GM21786 (cell line): ENCODE measurements at regions not wholly inside any gene's neighbourhood (a gene's known extent, or its start where the extent isn't known, plus 50 kb on each side); places are given as distances from the start of the nearest gene placed in this dataset.

Source experiments
- ATAC-seq: cut with Tn5 transposase; IDR thresholded peaks from one replicate; pipeline ENCODE4 v1.9.1; 2021; ENCODE audit not compliant: unreplicated experiment

DNA sequence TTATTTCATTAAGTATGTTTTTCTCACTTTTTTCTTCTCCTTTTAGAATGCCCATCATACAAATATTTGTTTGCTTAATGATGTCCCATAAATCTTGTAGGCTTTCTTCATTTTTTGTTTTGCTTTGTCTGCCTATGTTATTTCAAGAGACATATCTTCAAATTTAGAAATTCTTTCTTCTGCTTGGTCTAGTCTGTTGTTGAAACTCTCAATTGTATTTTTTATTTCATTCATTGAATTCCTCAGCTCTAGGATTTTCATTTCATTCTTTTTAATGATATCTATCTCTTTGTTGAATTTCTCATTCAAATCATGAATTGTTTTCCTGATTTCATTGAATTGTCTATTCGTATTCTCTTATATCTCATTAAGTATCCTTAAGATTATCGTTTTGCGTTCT lies 125.1 kb upstream of the VIPR2 start:
- ATAC-seq = no peak

DNA sequence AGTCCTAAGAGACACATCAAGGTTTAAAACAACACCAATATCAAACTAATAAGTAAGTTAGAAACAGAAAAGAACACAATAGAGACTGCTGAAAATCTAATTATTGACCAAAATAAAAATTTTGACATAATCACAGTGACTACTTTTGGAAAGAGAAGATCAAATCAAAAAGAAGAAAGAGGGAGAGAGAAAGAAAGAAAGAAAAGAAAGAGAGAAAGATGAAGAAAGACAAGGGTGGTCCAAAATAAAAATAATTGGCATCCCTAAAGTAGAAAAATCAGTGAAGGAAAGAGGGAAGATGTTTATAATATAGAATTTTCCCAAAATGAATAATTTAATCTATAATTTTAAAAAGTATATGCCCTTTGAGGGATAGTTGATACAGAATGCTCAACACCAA lies 118.8 kb upstream of the VIPR2 start:
- ATAC-seq = no peak

DNA sequence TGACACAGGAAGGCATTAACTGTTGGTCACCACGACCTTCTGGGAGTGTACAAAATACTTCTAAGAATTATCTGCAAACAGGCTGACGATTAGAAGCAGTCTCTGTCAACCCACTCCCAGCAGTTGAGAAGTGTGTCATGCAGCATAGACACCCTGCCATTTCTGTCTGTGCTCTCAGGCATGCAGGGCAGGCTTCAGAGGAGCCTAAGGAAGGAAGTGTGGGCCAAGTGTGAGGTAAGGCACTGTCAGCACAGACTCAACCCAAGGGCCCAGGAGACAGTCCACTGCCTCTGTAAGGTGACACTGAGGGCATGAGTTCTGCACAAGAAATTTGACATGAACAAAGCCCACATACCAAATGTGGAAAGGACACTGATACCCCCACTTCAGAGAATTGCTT lies 109.0 kb upstream of the VIPR2 start:
- ATAC-seq = no peak

DNA sequence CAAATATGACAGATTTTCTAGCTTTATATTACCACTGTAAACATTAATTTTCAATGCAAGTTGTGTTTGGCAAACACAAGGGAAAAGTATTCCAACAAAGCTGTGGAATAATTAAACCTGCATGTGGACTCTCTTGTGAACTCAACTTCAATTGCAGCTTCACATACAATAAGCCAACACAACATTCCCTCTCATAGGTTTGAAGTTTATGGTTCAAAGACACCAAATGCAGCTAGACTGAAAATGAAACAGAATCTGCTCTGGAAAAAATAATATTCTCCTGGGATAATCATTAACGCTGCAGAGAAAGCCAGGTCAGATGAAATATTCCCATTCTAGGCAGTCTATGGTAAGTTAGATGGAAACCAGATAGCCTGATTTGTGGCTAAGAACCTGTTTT lies 105.8 kb upstream of the VIPR2 start:
- no peak for ATAC-seq

DNA sequence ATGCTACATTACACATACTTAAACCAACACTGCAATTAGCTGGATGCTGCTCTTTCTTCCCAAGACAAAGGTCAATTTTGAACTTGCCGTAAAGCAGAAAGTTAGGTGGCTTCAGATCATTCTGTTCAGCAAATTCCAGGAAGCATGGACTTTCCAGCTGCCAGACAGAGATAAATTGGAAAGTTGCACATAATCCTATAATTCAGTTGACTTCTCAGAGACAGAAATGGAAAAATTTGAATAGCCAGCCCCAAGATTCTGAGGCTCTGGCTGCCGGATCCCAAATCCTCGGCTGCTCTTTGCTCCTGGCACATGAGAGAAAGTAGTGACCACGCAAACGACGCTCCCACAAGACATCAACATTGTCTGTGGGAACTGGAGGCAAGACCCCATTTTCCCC lies 105.0 kb upstream of the VIPR2 start:
- ATAC-seq = no peak

DNA sequence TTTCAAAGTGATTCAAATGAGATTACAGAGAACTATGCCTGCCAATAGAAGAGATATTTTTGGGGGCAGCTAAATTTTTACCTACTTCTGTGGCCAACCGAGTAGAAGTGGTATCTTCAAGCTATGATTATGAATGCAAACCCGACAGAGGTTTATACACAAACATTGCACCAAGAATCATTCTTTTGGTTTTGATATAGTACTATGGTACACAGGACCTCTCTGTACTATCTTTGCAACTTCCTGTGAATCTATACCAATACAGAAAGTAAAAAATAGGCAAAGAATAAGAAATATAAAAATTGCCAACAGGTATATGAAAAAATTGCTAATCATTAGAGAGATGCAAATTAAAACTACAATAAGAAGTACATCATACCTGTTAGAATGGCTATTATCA lies 103.2 kb upstream of the VIPR2 start:
- no peak for ATAC-seq

DNA sequence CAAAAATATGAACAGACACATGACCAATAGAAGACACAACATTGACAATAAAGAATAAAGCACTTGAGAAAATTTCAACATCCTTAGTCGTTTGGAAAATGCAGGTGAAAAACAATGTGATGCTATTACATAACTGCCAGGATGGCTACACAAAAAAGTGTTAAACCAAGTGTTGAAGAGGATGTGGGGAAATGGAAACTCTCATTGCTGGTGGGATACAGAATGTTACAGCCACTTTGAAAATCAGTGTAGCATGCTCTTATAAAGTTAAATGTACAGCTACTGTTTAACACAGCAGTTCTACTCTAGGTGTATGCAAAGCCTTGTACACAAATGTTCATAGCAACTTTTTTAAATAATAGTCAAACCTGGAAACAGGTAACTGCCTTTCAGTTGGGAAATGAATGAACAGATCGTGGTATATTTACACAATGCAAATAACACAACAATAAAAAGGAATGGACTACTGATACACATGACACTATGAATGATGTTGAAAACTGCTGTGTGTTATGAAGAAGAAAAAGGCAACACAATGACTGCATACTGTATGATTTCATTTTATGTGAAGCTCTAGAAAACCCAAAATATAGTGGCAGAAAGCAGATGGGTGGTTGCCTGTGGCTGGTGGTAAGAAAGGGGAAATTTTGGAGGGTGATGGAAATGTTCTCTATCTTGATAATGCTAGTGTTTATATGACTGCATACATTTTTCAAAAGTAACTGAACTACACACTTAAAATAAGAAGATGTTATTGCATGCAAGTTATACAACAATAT lies 102.2 kb upstream of the VIPR2 start:
- no peak for ATAC-seq

DNA sequence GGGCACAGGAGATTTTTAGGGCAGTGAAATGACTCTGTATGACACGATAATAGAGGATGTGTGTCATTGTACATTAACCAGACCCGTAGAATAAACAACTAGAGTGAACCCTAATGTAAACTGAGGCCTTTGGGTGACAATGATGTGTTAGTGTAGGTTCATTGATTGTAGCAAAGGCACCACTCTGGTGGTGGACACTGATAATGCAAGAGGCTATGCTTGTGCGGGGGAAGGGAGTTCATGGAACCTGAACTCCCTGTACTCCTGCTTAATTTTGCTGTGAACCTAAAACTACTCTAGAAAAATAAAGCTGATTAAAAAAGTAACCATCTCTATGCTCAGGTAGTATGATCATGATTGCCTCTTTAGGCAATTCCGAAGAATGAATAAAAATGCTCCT lies 96.3 kb upstream of the VIPR2 start:
- ATAC-seq = no peak

DNA sequence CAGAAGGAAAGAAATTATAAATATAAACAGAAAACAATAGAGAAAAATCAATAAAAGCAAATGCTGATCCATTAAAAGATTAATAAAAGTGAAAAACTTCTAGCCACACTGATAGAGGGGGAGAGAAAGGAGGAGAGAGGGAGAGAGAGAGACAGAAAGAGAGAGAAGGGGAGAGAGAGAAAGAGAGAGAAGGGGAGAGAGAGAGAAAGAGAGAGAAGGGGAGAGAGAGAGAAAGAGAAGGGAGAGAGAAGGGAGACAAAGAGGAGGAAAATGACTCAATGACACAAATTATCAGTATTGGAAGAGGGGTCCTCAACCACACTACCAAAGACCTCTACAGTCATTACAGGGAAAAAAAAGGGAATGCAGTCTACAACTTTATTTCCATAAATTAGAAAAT lies 94.4 kb upstream of the VIPR2 start:
- ATAC-seq = no peak

DNA sequence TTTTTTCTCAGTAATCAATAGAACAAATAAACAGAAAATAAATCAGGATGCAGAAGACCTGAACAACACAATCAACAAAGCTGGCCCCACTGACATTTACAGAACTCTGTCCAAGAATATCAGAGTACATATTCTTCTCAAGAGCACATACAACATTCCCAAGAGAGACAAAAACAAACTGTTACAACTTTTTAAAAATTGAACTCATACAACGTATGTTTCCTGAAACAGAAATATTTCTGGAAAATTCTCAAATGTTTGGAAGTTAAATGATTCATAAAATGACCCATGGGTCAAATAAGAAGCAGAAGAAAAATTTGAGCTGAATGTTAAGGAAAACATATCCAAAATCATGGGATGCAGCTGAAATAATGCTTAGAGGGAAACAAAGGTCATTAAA lies 93.9 kb upstream of the VIPR2 start:
- no peak for ATAC-seq

DNA sequence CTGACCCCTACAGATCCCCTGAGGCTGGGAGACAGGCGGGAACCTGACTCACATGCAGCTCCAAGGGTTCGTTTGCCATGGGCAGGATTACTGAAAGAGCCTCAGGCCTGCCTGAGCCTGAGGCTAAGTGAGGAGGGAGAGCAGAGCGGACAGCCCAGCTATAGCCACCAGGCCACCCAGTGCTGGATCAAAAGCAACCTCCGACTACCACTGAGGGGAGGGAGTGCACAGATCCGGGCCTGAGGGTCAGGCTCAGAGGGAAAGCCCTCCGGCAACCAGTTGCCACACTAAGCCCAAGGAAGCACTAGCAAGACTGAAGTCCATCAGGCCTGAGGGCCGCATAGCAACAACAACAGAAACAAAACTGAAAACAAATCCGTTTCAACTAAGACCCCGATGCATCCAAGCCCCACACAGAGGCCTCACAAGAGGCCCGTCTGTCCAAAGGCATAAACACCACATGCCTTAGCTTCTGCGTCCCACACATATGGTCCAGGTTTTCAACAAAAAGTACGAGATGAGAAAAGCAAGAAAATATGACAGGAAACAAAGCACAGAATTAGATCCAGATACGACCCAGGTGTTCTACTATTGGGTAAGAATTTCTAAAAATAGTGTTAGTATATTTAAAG lies 92.5 kb upstream of the VIPR2 start:
- no peak for ATAC-seq

DNA sequence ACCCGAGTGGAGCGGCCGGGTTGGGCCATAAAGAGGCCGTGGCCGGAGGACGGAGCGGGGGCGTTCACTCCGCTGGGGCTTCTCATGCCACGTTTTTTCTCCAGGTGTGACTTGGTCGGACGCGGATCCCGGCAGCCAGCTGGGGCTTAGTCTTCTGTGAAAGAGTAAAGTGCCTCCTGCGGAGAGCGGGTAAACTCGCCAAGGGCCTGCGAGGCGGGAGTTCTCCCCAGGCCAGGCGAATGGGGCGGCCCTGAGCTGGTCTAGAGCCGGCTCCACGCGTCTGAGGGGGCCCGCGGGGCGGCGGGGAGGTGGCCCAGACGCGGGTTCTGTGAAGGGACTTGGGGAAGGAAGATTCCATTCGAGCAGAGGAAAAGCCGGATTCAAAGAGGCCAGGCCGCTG lies 86.3 kb upstream of the VIPR2 start:
- no peak for ATAC-seq

DNA sequence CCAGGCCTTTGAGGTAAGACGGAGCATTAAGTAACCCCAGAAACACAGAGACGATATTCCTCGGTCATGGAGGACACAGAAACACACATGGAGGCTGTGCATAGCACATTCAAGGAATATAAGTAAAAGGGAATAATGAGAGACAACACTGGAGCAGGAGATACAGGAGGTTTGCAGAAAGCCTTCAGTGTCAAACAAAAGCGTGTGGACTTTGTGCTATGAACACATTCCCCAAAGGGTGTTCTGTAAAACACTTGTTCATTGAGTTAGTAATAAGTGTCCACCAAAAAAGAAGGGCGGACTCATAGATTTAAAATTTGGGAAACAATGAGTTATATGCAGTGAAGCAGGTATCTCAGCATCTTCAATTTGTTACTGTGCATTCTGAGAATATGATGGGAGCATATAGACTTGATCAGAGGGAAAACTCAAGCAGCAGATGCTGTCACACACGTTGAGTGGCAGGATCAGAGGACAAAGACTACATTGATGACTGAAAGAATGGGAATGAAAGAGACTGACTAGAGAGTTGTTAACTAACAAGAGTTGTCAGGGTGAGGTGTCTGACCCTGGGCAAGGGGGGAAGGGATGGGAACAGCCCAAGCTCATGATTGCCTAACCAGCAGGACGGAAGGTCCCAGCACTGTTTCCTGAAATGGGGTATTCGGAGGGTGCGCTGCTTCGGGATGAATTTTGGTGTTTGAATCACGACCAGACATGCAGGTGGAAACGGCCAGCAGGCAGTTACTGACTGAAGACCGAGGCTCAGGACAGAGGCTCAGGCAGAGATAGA lies 85.2 kb upstream of the VIPR2 start:
- no peak for ATAC-seq

DNA sequence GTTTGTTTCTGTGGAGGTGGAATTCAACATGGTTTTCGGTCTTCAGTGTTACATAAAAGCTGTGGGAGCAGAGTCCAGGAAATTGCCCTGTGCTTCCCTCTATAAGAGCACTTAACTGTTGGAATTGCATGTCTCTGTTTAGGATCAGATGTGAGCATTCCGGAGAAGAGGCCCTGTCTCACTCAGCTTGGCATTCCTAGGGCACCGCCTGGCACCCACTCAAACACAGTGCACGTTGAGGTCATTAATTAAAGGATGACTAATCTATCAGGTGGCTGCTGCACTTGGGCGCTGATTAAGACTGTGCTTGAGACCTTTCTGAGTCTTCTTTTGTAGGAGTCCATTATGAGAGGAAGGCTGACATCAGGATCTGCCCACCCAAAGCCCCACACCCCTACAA lies 82.8 kb upstream of the VIPR2 start:
- no peak for ATAC-seq

DNA sequence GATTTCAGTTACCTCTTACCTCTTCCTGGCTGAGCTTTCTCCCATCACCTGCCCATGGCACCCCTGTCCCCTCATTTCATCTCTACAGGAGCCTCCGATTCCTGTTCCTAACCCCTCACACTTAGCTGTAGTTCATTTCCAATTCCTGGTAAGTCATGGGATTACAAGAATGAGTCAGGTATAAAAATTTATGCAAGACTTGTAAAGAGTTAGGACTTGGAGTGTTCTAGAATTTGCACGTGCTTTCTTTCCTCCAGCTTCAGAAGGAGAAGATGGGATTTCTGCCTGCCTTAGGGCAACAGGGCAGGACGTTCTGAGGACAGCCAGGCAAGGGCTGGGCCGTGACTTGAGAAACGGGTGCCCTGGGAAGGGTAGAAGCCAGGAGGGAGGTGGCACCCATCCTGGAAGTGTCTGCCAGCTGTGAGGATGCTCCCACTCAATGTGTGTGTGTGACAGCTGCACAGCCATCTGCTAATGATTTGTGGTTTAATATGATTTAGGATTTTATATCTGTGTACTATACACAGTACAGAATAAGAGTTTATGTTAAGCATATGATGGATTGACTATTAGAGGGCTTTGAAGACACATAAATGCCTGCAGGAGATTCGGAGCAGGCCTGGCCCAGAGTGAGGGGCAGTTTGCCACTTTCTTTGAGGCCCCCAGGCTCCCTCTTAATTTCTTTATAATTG lies 81.5 kb upstream of the VIPR2 start:
- ATAC-seq = no peak

DNA sequence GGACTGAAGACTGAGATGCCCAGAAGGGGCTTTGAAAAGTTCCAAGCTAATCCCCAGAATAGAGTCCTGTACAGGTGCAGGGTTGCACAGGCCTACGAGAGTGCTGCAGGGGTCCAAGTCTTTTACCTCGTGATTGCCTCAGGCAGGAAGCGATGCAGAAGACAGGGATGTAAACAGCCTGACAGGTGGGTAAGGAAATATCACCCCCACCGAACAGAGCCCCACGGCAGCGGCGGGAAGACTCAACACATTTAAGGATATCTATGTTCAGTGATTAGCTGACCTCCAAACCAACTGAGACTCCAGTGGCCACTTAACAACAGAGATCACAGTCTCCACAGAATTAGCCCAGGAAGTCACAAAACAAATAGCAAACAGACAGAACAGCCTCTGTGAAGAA lies 73.9 kb upstream of the VIPR2 start:
- no peak for ATAC-seq

DNA sequence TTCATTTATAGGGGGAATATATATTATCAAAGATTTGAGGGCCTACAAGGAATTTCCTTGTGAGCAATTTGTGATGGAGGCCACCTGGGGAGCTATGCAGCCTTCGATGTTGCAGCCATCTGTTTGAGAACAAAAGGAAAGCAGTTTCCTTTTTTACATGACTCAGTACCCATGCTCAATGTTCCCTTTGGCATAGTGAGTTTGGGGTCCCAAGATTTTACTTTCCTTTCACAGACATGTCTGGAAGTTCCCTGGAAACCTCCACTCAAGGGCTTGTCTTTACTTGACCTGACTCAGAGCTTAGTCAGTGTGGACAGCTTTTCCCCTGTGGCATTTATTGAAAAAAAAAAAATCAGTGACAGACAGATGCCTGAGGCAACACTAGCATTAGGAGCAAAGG lies 73.5 kb upstream of the VIPR2 start:
- ATAC-seq = no peak

DNA sequence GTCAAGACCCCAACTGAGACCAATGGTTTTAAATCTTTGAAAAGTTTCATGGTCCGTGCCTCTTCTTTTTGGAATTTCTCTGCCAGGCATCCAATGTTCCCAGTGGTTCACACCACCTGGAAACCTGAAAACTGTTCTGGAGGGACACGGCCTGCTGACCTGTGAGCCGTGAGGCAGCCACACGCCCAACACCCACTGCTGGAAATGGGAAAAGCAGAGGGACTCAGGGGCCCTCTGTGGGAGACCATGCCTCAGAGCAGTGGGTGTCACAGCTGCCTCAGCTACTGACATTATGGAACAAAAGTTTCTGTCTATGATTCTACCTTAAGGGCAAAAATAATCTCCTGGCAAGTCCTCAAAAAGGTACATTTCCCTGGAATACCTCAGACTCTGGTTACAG lies 70.4 kb upstream of the VIPR2 start:
- ATAC-seq = no peak

DNA sequence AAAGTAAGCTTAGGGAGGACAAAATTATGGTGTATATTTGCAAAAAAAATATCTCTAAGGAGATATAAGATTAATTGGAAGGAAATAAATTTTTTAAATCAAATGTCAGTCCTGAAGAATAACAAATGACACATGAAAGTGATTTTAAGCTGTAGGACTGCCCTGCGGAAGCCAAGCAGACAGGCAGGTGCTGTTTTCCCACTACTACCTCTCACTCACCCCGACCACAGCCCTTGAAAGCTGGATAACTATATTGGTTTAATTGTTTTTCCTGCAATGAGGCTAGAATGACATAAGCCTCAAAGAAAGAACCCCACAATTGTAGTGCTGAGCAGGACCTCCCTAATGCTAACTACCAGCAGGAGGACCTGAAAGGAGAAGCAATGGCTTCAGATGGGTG lies 68.6 kb upstream of the VIPR2 start:
- ATAC-seq = no peak

DNA sequence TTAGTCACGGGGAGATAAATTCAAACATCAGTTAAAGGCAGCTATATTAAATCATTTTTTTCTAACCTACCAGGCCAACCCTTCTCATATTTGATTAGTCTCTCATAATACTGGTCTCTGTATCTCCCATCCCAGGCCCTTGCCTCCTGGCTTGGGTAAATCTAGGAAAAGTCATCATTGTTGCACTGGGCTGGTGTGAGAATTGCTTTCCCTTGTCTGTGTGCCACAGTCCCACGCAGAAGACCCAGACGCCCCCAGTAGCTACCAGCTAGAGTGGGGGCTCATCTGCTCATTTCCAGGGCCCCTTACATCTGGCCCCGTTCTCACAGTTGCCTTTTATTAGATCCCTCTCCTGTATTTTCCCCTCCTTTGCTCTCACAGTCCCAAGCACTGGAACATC lies 67.6 kb upstream of the VIPR2 start:
- no peak for ATAC-seq

DNA sequence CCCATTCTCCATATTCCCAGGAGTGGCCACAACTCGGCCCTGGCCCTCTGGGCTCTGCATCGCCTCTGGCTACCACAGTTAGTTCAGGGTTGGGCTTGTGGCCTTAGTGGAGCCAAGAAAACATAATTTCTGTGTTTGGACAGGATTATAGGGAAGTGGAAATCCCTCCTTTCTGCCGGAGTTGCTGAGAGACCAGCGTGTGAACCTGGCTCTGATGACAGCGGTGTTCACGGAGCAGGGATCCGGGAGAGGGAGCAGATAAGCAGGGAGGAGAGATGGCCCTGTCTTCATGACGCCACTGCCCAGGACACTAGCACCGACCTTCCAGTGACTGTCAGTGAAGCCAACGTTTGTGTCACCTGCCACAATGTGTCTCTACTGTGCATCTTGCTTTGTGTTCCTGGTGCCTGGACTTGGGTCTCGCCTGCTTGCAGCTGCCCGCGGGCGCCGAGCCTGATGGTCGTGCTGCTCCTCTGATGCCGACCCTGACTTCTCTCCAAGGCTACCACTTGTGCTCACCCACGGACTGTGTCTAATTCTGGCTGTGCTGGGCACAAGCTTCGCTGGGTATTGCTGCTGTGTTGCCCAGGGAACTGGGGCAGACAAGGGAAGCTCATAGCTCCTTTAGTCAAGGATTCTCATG lies 67.0 kb upstream of the VIPR2 start:
- ATAC-seq = no peak
